ENCODE measurements at regions not wholly inside any gene's neighbourhood (a gene's known extent, or its start where the extent isn't known, plus 50 kb on each side); places are given as distances from the start of the nearest gene placed in this dataset.
"Not testable (repeated sequence)": the region's sequence is repeated elsewhere in the genome, so short reads cannot be mapped to it uniquely, and the experiment has no call there.

DNA sequence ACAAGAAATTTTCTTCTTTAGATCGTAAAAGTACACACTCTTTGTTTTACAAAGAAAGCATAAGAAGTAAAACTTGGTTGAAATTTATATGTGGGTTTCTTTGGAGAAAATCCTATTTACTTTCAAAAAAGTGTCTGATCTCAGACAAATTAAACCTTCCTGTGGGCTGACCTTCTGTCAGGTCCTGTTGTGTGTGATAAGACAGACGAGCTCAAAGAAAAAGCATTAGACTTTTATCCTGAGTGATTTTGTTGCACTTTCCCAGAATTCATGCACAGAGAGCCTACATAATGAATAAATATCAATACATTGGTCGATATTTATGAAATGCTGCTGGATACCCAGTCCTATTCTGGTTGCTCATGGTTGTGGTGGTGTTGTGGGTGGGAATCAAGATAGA is 302.1 kb upstream of the SYNCRIP start:
- FAIRE-seq, result no peak

DNA sequence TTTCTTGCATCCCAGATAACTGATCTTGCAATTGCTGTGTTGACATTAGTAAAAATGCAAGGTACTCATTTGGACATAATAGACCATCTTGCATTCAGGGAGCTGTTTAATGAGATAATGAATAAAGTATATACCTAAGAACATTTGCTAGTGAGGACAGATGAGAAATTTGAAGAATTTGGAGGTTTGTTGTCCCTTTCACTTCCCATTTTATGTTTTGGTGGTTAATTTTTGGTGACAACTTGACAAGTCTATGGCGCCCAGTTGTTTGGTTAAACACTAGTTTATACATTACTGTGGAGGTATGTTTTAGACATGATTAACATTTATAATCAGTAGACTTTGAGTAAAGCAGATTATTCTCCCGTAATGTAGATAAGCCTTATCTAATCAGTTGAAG is 300.2 kb upstream of the SYNCRIP start:
- FAIRE-seq, result no peak

DNA sequence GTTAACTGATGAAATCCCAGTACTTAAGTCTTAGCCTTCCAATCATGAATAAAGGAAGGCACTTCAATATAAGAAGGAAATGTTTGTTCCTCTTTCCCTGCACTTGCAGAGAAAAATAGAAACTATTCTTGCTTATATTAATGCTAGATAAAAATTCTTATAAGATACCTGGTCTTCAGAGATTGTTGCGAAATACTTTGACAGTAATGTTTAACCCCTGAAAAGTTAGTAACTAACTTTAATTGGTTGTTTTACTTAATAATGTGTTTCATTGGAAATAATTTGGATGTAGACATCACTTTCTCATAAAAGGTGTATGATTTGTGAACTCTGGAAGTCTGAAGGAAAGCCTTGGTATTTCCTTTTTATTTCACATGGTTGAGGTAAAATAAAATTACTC is 294.2 kb upstream of the SYNCRIP start:
- no peak for FAIRE-seq

DNA sequence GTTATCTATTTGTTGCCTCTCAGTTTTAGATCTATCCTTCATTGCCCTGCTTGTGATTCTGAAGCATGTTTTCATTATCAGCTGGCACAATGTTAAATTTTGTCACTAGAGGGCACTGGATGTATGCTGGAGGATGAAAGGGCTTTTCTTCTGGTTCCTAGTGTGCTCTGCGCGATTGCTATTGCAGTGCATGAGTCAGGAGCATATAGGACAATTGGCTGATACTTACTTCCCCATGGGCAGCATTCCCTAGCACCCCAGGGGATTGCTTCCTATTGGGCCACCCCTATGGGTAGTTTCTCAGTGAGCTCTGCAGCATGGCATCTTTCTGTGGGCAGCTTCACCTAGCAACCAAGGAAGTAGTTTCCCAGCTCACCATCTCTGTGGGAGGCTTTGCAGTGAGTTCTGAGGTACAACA is 280.3 kb upstream of the SYNCRIP start:
- FAIRE-seq, result no peak

DNA sequence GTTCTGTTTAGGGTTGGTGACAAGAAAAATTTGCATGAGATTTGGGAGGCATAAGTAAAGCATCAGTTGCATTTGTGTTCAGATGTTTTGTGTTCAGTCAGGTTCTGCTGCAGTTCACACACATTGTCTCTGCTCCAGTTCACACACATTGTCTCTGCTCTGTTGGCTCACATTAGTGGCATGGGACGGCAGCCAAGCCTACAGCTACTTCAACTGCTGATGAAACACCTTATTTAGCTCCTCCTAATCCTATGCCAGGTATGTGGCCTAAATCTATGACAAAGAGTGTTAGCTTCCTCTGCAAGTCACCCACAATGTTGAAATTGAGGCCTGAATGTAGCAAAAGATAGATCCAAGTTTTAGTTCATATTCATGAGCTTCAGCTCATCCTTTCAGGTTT is 278.1 kb upstream of the SYNCRIP start:
- no peak for FAIRE-seq

DNA sequence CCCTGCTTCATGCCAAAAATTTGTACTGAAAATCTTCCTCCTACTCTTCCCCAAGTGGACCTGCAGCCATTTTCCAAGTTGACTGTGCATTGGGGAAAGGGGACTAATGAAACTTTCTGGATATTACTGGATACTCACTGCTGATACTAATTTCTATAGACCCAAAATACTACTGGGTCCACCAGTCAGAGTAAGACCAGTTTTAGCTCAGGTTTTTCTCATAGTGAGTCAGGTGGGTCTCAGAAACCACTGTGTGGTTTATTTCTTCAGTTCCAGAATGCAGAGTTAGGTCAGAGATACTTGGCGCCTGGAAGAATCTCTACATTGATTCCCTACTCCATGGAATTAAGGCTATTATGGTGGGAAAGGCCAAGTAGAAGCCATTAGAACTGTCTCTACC is 274.8 kb upstream of the SYNCRIP start:
- no peak for FAIRE-seq

DNA sequence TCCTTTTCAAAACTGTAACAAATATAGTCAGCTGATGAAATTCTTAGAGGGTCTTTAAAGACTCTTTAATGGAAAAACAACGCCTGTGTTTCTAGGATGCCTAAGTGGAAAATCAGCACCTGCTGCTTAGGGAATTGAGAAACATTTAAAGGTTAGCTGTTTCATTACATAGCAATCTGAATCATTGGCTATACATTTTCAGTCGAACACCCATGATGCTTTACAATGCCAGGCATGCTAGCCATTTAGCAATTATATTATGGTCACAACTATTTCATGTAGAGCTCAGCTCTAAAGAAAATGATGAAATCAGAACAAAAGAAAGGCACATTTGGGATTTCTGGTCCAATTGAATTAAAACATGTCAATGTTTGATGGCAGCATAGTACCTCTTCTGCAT is 270.3 kb upstream of the SYNCRIP start:
- no peak for FAIRE-seq

DNA sequence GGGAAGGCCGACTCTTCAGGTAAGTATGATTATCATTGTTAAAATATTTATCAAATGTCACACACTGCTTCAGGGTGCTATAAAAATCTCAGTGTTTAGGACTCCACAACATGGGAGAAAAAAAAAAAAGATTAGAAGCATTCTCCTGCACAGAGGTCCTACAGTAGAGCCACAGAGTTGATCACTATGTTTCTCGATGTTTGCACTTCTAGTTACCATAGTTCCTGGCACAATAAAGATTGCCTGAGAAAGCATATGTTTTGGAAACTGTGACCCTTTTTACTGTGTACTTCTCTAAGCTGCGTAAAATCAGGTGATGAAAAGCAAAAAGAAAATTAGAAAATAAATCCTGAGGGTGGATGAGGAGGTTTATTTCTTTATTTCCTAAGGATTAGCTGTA is 269.9 kb upstream of the SYNCRIP start:
- no peak for FAIRE-seq

DNA sequence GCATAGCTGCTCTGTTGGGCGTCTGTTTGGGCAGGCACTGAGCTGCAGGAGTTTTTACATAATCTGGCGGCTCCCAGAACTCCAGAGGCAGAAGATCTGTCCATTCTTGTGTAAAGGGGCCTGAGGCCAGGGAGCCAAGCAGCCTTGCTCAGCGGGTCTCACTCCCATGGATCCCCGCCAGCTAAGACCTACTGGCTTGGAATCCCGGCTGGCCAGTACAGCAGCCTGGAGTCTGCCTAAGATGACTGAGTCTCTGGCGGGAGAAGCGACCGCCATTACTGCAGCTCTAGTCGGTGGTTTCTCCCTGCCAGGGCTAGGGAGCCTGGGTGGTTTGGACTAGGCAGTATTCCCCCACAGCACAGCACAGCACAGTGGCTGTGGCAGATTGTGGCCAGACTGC is 268.4 kb upstream of the SYNCRIP start:
- no peak for FAIRE-seq

DNA sequence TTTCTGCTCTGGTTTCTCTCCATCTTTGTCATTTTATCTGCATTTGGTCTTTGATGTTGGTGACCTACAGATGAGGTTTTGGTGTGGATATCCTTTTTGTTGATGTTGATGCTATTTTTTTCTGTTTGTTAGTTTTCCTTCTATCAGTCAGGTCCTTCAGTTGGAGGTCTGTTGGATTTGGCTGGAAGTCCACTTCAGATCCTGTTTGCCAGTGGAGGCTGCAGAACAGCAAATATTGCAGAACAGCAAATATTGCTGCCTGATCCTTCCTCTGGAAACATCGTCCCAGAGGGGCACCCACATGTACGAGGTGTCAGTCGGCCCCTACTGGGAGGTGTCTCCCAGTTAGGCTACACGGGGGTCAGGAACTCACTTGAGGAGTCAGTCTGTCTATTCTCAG is 265.4 kb upstream of the SYNCRIP start:
- not testable (repeated sequence) for FAIRE-seq

DNA sequence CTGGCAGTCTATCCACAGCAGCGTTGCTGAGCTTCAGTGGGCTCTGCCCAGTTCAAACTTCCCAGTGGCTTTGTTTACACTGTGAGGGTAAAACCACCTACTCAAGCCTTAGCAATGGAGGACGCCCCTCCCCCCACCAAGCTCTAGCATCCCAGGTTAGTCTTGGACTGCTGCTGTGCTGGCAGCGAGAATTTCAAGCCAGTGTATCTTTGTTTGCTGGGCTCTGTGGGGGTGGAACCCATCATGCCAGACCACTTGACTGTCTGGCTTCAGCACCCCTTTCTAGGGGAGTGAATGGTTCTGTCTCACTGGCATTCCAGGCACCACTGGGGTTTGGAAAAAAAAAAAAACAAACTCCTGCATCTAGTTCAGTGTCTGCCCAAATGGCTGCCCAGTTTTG is 249.7 kb upstream of the SYNCRIP start:
- FAIRE-seq, result no peak

DNA sequence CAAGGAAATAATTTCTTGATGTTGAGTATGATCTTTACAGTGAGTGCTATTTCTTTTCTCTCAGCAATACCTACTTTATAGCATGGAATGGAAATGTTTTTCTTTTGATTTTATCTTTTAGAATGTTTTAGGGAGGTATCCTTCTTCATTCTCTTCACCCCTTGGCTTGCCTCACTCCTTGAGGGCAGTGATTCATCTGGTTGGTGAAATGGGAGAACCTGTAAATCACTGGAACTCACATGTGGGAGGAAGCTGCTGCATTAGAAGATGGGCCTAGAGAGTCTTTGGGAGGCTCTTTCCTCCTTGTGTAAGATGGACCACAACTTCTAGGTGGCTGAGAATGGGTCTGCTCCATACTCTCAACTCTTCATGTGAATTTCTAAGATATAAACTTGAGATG is 244.8 kb upstream of the SYNCRIP start:
- no peak for FAIRE-seq

DNA sequence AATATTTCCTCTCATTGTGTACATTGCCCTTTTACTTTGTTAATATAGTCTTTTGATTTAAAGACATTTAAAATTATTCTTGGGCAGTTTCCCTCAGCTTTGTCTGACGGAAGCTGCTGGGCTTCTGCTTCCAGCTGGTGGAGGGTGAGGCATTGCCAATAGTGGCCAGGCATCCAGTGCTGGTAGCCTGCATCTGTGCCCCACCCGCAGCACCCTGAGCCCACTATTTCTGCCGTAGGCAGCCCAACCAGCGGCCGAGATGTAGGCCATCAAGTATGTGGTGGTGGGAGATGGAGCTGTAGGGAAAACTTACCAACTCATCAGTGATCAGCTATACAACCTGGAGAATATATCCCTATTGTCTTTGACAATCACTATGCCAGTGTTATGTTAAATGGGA is 226.0 kb upstream of the SYNCRIP start:
- FAIRE-seq, result no peak

DNA sequence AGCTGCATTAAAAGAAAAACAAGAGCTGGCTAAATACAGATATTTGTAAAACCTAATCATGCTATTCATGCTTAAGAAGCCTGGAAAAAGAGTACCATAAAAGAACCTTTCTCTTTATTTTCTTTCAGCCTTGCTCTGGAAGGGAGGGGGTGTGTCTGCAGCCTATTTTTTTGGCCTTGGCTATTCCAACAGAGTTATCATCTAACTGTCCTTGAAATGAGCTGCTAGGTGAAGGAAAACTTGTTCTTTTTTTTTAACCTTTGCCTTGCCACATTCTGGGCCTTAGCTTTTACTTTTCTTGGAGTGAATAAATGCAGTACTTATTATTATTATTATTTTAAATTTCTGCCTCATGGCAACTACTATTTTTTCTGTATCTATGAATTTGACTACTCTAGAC is 224.9 kb upstream of the SYNCRIP start:
- no peak for FAIRE-seq

DNA sequence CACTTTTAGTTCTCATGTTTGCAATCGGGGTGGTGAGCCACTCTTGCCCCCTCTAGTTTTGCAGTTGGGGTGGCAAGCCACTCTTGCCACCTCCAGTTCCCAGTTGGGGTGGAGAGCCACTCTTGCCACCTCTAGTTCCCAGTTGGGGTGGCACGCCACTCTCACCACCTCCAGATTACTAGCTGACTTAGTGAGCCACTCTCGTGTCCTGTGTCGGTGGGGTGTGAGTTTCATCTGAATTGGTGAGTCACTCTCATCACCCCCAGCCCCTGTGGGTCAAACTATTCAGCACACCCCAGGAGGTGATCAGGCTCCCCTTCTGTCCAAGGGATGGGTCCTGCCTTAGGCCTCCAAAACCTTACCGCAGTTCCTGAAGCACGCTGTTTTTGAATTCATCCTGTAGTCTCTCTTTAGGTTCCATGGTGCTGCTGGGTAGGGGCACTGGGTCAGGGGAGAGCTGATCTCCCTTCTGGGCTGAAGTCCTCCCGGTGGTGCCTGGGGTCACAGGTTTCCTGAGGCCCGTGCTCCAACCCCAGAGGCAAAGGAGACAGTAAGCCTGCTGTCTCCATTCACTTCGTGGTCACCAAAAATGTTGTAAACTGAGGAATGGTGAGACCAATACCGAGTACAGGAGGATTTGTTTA is 224.2 kb upstream of the SYNCRIP start:
- no peak for FAIRE-seq

DNA sequence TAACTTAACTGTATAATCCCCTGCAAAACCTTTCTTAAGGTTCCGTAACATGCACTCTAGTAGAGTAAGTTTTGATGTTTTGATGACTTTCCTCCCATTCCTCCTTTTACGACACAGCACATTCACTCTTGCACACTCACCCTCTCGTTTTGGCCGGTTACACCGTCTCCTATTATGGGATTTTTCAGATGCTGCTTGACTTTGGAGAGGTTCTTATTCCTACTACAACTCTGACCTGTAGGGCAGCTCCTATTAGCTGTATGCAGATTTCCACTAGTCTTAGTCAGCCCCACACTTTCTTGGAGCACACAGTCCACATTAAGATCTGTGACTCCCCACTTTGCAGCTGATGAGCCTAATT is 223.7 kb upstream of the SYNCRIP start:
- FAIRE-seq, result no peak

DNA sequence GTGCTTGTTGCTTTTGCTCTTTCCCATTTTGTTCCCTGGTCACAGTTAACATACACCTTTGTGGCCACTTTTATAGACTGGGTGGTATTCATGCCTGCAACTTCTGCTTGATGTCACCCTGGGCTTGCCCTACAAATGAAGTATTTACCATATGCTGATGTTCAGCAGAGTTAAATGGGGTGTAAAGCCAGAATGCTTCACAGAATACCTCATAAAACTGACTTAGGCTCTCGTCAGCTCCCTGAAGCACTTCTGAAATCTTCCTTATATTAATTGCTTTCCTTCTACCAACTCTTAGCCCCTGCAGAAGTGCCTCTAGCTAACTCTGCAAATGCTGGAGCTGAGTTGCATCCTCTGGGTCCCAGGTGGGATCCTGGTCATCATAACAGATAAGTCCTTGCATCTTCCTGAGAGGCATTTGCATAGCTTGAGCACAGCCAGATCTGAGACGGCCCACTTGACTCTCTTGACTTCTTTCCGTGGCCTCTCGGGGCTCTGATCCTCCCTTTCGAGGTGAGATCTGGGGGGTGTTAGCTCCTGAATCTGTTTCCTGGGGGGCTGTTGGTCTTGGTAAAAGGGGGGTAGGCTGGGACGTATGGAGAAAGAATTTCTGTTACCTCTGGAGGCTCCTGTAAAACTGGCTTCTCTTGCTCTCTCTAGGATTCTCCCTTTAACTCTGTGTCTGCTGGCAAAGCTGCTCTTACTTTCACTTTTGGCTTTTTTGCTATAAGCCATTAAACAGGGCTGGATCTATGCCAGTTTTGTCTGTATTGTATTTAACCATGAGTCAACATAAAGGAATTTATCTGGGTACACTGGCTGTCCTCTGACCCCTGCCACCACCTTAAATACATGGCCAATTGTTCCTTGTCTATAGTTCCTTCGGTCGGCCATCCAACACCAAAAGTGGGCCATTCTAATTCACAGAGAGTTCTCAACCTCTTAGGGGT is 223.0 kb upstream of the SYNCRIP start:
- no peak for FAIRE-seq

DNA sequence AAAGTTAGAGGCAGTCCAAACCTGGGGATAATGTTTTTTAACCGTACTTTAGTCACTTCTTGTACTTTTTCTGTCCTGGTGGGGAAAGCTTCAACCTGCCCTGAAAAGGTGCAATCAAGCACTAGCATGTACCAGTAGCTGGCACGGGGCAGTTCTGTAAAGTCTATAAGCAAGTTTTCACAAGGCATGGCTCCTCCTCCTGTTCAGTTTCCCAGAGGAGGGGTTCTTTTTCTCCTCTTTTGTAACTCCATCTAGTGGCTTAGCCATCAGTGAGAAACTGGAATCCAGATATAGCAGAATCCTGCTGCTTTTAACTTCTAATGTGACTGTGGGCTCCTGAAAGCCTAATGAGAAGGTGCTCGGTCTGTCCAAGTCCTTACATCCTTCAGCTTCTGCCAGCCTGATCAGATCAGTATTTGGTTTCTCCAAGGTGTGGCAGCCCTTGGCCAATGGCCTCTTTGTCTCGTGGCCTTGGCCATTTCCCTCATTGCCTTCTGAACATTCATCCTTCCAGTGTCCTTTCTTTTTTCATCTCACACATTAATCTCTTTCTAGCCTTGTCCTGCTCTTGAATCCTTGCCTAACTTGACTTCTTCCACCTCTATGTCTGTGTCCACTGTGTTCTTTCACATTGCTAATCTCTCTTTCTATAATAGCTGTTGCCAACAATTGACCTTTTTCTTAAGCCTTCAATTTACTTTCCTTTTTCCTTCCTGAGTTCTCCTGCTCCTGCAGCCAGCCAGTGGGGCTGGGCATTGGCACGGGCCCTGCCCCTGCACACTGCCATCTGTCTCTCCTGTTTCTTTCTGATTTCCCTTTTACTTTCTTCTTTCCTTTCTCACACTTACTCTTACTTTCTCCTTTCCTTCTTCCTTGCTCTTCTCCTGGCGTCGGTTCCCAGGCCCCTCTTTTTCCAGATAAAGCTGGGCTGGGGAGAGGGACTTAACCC is 222.0 kb upstream of the SYNCRIP start:
- no peak for FAIRE-seq

DNA sequence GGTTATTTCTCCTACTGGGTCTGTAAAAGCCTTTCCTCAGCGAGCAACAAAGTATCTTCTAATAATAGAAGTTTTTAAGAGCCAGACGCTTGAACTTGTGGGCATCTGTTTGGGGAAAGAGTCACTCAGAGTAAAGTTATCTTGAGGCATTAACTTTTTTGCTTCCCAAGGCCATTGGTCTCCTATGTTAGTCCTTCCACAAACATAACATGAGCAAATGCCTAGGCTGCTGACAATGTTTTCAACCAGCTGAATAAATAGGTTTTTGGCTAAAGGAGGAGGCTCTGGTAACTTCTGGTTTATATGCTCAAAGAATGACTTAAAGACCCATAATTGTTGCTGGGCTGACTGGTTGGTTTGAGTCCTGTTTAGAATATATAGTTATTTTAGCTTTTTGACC is 213.5 kb upstream of the SYNCRIP start:
- no peak for FAIRE-seq

DNA sequence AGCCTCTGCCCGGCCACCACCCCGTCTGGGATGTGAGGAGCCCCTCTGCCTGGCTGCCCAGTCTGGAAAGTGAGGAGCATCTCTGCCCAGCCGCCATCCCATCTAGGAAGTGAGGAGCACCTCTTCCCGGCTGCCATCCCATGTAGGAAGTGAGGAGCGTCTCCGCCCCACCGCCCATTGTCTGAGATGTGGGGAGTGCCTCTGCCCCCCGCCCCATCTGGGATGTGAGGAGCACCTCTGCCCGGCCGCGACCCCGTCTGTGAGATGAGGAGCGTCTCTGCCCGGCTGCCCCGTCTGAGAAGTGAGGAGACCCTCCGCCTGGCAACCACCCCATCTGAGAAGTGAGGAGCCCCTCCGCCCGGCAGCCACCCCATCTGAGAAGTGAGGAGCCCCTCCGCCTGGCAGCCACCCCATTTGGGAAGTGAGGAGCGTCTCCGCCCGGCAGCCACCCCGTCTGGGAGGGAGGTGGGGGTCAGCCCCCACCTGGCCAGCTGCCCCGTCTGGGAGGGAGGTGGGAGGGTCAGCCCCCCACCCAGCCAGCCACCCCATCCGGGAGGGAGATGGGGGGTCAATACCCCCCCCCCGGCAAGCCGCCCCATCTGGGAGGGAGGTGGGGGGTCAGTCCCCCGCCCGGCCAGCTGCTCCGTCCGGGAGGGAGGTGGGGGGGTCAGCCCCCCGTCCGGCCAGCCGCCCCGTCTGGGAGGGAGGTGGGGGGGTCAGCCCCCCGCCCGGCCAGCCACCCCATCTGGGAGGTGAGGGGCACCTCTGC is 195.8 kb upstream of the SYNCRIP start:
- FAIRE-seq, result not testable (repeated sequence)

DNA sequence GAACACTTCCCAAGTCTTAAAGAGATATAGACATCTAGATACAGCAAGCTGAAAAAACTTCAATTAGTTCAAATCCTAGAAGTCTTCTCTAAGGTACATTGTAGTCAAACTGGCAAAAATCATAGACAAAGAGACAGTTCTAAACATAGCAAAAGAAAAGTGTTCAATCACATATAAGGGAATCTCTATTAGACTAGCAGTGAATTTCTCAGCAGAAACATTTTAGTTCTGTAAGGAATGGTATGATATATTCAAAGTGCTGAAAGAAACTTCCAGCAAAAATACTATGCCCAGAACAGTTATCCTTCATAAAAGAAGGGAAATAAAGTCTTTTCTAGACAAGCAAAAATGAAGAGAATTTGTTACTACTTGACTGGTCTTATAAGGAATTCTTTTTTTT is 186.3 kb upstream of the SYNCRIP start:
- no peak for FAIRE-seq

DNA sequence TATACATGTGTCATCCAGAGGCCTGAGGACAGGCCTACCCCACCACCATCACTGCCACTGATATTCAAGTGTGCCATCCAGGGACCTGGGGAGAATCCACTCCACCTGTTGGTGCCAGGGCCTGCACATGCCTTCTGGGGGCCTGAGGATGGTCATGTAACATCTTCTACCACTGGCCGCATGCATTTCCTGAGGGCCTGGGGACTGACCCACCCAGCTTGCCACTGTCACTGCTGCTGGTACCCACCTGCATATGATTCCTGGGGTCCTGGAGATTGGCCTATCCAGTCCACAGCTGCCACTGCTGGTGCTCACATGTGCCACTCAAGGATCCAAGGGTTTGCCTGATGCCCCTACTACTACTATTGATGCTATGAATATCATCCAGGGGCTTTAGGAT is 184.3 kb upstream of the SYNCRIP start:
- FAIRE-seq, result no peak

DNA sequence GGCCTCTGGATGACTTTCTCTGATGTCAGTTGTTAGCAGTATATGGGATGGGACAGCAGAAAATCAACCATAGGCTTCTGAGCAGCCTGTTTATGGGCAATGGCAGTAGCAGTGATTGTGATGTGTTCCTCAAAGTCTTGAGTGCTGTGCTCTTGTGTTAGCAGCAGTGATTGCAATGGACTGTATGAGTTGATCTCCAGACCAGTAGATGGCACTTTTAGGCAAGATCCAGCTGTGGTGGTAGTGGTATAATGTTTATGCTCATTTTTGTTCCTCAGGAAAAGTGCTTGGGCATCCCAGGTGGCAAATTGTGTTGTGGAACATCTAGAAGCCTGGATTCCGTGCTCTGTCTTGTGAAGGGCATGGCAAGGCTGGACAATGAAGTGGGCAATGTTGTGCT is 181.6 kb upstream of the SYNCRIP start:
- no peak for FAIRE-seq

Measured in endometrium (tissue), 2 donors.